Loucy (cell line): ENCODE measurements at regions not wholly inside any gene's neighbourhood (a gene's known extent, or its start where the extent isn't known, plus 50 kb on each side); places are given as distances from the start of the nearest gene placed in this dataset.

ENCODE experiments used
- H2AFZ ChIP-seq: fragments of 200-600 bp; sonication (generic); 2 replicates; pipeline ENCODE4 v1.6.0; 2016; ENCODE audit warnings: antibody characterized with exemption, mild to moderate bottlenecking, low read length, moderate library complexity
- H3F3A ChIP-seq: fragments of 200-600 bp; 2 replicates; pipeline ENCODE4 v1.6.0; 2016; ENCODE audit warnings: antibody characterized with exemption, low read depth, mild to moderate bottlenecking
- H3K27me3 ChIP-seq: fragments of 200-600 bp; sonication (generic); 2 replicates; pipeline ENCODE4 v1.6.1; 2014; ENCODE audit warnings: low read length, mild to moderate bottlenecking; ENCODE audit not compliant: insufficient read depth, poor library complexity, severe bottlenecking
- H3K36me3 ChIP-seq: fragments of 200-600 bp; sonication (generic); 2 replicates; pipeline ENCODE4 v1.6.1; 2016; ENCODE audit warnings: low read length; ENCODE audit not compliant: insufficient read depth
- H3K4me1 ChIP-seq: fragments of 200-600 bp; sonication (generic); 2 replicates; pipeline ENCODE4 v1.5.1; 2014; ENCODE audit warnings: low read length, mild to moderate bottlenecking; ENCODE audit not compliant: insufficient read depth, poor library complexity, severe bottlenecking
- H3K4me2 ChIP-seq: fragments of 200-600 bp; sonication (generic); 2 replicates; pipeline ENCODE4 v1.6.0; 2014; ENCODE audit warnings: antibody characterized with exemption, low read length, low read depth, mild to moderate bottlenecking; ENCODE audit not compliant: poor library complexity, severe bottlenecking
- H3K4me3 ChIP-seq: fragments of 200-600 bp; sonication (generic); 2 replicates; pipeline ENCODE4 v1.5.1; 2014; ENCODE audit warnings: low read length, mild to moderate bottlenecking, mixed read lengths; ENCODE audit not compliant: poor library complexity, severe bottlenecking
- H3K79me2 ChIP-seq: fragments of 200-600 bp; sonication (generic); 2 replicates; pipeline ENCODE4 v1.6.1; 2014; ENCODE audit warnings: low read length; ENCODE audit not compliant: insufficient read depth
- H3K9ac ChIP-seq: fragments of 200-600 bp; sonication (generic); 2 replicates; pipeline ENCODE4 v1.6.0; 2014; ENCODE audit warnings: mild to moderate bottlenecking, low read depth, low read length, moderate library complexity; ENCODE audit not compliant: poor library complexity, severe bottlenecking
- H3K9me2 ChIP-seq: fragments of 200-600 bp; sonication (generic); replicated peaks from 2 replicates; pipeline ENCODE4 v1.6.1; 2016; ENCODE audit warnings: low read depth, low read length, mixed read lengths
- H3K9me3 ChIP-seq: fragments of 200-600 bp; sonication (generic); 2 replicates; pipeline ENCODE4 v1.6.1; 2014; ENCODE audit warnings: mild to moderate bottlenecking, antibody characterized with exemption, low read length, low read depth; ENCODE audit not compliant: insufficient read depth
- H4K20me1 ChIP-seq: fragments of 200-600 bp; sonication (generic); 2 replicates; pipeline ENCODE4 v1.6.0; 2014; ENCODE audit warnings: antibody characterized with exemption, low read length, mild to moderate bottlenecking; ENCODE audit not compliant: insufficient read depth, poor library complexity, severe bottlenecking
- CTCF ChIP-seq: fragments of 200-600 bp; sonication (generic); conservative IDR thresholded peaks from 2 replicates; pipeline ENCODE4 v1.5.1; 2014; ENCODE audit warnings: mild to moderate bottlenecking, antibody characterized with exemption, low read length
- EZH2phosphoT487 ChIP-seq: fragments of 200-600 bp; IDR thresholded peaks from 2 replicates; pipeline ENCODE4 v1.6.1; 2018; ENCODE audit warnings: antibody characterized with exemption, mild to moderate bottlenecking, moderate library complexity, borderline replicate concordance

GRCh38 chr6:88383183-88383582, 217.0 kb upstream of the CNR1 start:
- H3K4me3 ChIP-seq: no peak overlapping the region
- TF ChIP-seq EZH2phosphoT487 (no peak), CTCF (no peak)
- no peaks in the 10 kb centered on the region for H3K27me3 ChIP-seq
- H3F3A ChIP-seq: no peaks in the 10 kb centered on the region
- no peaks in the 10 kb centered on the region for H3K4me1 ChIP-seq
- no peak overlapping the region for H2AFZ ChIP-seq
- H4K20me1 ChIP-seq: no peaks in the 10 kb centered on the region
- no peaks in the 10 kb centered on the region for H3K9me2 ChIP-seq
- H3K9me3 ChIP-seq: no peaks in the 10 kb centered on the region
- no peaks in the 10 kb centered on the region for H3K79me2 ChIP-seq
- H3K36me3 ChIP-seq: no peaks in the 10 kb centered on the region
- no peak overlapping the region for H3K4me2 ChIP-seq
- H3K9ac ChIP-seq: no peak overlapping the region

- no peaks in the 10 kb centered on the region for H3K36me3 ChIP-seq
- TF ChIP-seq CTCF (no peak), EZH2phosphoT487 (no peak)
- H3K4me2 ChIP-seq: no peak overlapping the region
Observed at GRCh38 chr6:88381289-88381642, 215.1 kb upstream of the CNR1 start.

GRCh38 chr6:88380618-88381288, 214.6 kb upstream of the CNR1 start:
- Histone ChIP-seq H3K27me3 (no peaks in the 10 kb centered on the region), H4K20me1 (no peaks in the 10 kb centered on the region), H3K9me2 (no peaks in the 10 kb centered on the region), H3K4me3 (no peak overlapping the region), H3K36me3 (no peaks in the 10 kb centered on the region), H3K79me2 (no peaks in the 10 kb centered on the region), H3K4me2 (no peak overlapping the region), H3K4me1 (no peaks in the 10 kb centered on the region), H3K9ac (no peak overlapping the region), H2AFZ (no peak overlapping the region), H3K9me3 (no peaks in the 10 kb centered on the region), H3F3A (no peaks in the 10 kb centered on the region)
- TF ChIP-seq CTCF: no peak
- no peak for TF ChIP-seq EZH2phosphoT487

More at GRCh38 chr6:88381289-88381642, 215.1 kb upstream of the CNR1 start:
- Histone ChIP-seq H3K4me1 (no peaks in the 10 kb centered on the region), H3K27me3 (no peaks in the 10 kb centered on the region), H3F3A (no peaks in the 10 kb centered on the region), H3K9me3 (no peaks in the 10 kb centered on the region), H2AFZ (no peak overlapping the region), H4K20me1 (no peaks in the 10 kb centered on the region), H3K79me2 (no peaks in the 10 kb centered on the region), H3K9ac (no peak overlapping the region), H3K9me2 (no peaks in the 10 kb centered on the region), H3K4me3 (no peak overlapping the region)
